ENCODE measurements at regions not wholly inside any gene's neighbourhood (a gene's known extent, or its start where the extent isn't known, plus 50 kb on each side); places are given as distances from the start of the nearest gene placed in this dataset.

DNA sequence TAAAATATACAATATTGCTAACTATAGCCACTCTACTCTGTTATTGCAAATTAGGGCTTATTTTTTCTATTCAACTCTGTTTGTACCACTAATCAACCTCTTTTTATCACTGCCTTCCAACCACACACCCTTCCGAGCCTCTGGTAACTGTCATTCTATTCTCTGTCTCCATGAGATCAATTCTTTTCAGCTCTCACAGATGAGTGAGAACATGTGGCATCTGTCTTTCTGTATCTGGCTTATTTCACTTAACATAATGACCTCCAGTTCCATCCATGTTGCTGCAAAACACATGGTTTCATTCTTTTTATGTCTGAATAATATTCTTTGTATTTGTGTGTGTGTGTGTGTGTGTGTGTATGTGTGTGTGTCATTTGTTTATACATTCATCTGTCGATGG is 350.1 kb upstream of the DACH1 start:
- no peak overlapping the region for H2AFZ ChIP-seq (ENCODE audit: low read depth, low read length, severe bottlenecking)
- H3K79me2 ChIP-seq (ENCODE audit: insufficient read depth, low read length): no peaks in the 10 kb centered on the region
- no peaks in the 10 kb centered on the region for H4K20me1 ChIP-seq (ENCODE audit: low read depth, low read length)
- H3K4me3 ChIP-seq (ENCODE audit: insufficient read depth, low read length, poor library complexity, severe bottlenecking): no peak overlapping the region
- H3K9me2 ChIP-seq (replicated peaks; ENCODE audit: insufficient read depth, low read length): no peaks in the 10 kb centered on the region
- no peak overlapping the region for H3K9ac ChIP-seq (ENCODE audit: low read length)
- no peak overlapping the region for H3K4me2 ChIP-seq (ENCODE audit: low read depth, low read length, poor library complexity, severe bottlenecking)
- no peaks in the 10 kb centered on the region for H3K9me3 ChIP-seq (ENCODE audit: insufficient read depth, low read length)
- TF ChIP-seq, protein P1, sequence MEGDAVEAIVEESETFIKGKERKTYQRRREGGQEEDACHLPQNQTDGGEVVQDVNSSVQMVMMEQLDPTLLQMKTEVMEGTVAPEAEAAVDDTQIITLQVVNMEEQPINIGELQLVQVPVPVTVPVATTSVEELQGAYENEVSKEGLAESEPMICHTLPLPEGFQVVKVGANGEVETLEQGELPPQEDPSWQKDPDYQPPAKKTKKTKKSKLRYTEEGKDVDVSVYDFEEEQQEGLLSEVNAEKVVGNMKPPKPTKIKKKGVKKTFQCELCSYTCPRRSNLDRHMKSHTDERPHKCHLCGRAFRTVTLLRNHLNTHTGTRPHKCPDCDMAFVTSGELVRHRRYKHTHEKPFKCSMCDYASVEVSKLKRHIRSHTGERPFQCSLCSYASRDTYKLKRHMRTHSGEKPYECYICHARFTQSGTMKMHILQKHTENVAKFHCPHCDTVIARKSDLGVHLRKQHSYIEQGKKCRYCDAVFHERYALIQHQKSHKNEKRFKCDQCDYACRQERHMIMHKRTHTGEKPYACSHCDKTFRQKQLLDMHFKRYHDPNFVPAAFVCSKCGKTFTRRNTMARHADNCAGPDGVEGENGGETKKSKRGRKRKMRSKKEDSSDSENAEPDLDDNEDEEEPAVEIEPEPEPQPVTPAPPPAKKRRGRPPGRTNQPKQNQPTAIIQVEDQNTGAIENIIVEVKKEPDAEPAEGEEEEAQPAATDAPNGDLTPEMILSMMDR (IDR thresholded peaks at IDR 0.05; ENCODE audit: insufficient read depth, low read length, poor library complexity, severe bottlenecking): no peak
- no peak for TF ChIP-seq EZH2phosphoT487 (conservative IDR thresholded peaks at IDR 0.05; ENCODE audit: low read length)
- no peaks in the 10 kb centered on the region for H3K27me3 ChIP-seq (ENCODE audit: low read length)
- no peaks in the 10 kb centered on the region for H3F3A ChIP-seq (ENCODE audit: insufficient read depth)
- H3K36me3 ChIP-seq (ENCODE audit: low read length): no peaks in the 10 kb centered on the region
- no peak overlapping the region for H3K27ac ChIP-seq (ENCODE audit: low read depth, low read length)

DNA sequence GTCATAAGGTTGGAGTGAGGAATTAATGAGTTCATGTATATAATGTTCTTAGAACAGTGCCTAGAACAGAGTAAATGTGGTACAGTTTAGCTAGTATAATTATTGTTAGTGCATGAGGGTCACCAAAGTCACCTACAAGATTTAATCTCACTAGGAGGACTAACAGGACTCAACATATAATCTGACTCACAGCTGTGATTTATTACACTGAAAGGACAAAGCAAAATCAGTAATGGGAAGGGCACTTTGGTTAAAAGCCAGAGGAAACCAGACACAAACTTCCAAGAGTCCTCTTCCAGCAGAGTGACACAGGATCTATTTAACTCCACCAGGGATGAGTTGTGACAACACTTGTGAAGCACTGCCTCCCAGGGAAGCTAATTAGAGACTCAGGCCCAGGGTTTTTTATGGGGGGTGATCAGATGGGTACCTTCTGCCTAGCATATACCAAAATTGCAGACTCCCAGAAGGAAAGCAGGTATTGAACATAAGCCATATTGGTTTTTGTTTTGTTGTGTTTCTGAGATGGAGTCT is 341.2 kb upstream of the DACH1 start:
- H3K4me3 ChIP-seq (ENCODE audit: insufficient read depth, low read length, poor library complexity, severe bottlenecking): no peak overlapping the region
- H3K9me2 ChIP-seq (replicated peaks; ENCODE audit: insufficient read depth, low read length): no peaks in the 10 kb centered on the region
- H3K9ac ChIP-seq (ENCODE audit: low read length): no peak overlapping the region
- no peak overlapping the region for H3K27ac ChIP-seq (ENCODE audit: low read depth, low read length)
- no peak overlapping the region for H2AFZ ChIP-seq (ENCODE audit: low read depth, low read length, severe bottlenecking)
- TF ChIP-seq, protein P1 (IDR thresholded peaks at IDR 0.05; ENCODE audit: insufficient read depth, low read length, poor library complexity, severe bottlenecking): no peak
- no peak for TF ChIP-seq EZH2phosphoT487 (conservative IDR thresholded peaks at IDR 0.05; ENCODE audit: low read length)
- no peaks in the 10 kb centered on the region for H4K20me1 ChIP-seq (ENCODE audit: low read depth, low read length)
- no peaks in the 10 kb centered on the region for H3F3A ChIP-seq (ENCODE audit: insufficient read depth)
- no peaks in the 10 kb centered on the region for H3K36me3 ChIP-seq (ENCODE audit: low read length)
- H3K9me3 ChIP-seq (ENCODE audit: insufficient read depth, low read length): no peaks in the 10 kb centered on the region
- H3K4me2 ChIP-seq (ENCODE audit: low read depth, low read length, poor library complexity, severe bottlenecking): no peak overlapping the region
- no peaks in the 10 kb centered on the region for H3K79me2 ChIP-seq (ENCODE audit: insufficient read depth, low read length)
- no peaks in the 10 kb centered on the region for H3K27me3 ChIP-seq (ENCODE audit: low read length)

DNA sequence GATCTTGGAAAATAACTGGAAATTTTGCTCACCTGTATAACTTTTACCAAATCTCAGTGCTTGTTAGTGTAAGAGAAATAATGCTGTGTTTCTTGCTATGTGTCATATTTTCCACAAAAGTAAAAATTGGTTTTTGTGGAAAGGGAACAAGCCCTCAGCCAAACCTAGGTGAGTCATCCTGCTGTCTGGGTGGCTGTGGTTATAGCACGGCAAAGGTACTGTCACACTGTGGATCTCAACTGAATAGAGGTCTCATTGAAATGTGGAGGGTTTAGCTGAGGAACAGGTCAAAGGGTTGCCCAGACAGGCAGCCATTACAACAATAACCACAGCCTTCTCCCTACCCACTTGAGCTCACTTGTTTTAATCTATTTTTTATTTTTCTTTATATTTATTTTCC is 338.8 kb upstream of the DACH1 start:
- Histone ChIP-seq H3K4me3 (ENCODE audit: insufficient read depth, low read length, poor library complexity, severe bottlenecking) (no peak overlapping the region), H3K27ac (ENCODE audit: low read depth, low read length) (no peak overlapping the region), H3K9ac (ENCODE audit: low read length) (no peak overlapping the region), H4K20me1 (ENCODE audit: low read depth, low read length) (no peaks in the 10 kb centered on the region), H3K9me2 (replicated peaks; ENCODE audit: insufficient read depth, low read length) (no peaks in the 10 kb centered on the region), H3K9me3 (ENCODE audit: insufficient read depth, low read length) (no peaks in the 10 kb centered on the region), H2AFZ (ENCODE audit: low read depth, low read length, severe bottlenecking) (no peak overlapping the region), H3K27me3 (ENCODE audit: low read length) (no peaks in the 10 kb centered on the region), H3F3A (ENCODE audit: insufficient read depth) (no peaks in the 10 kb centered on the region), H3K4me2 (ENCODE audit: low read depth, low read length, poor library complexity, severe bottlenecking) (no peak overlapping the region), H3K36me3 (ENCODE audit: low read length) (no peaks in the 10 kb centered on the region), H3K79me2 (ENCODE audit: insufficient read depth, low read length) (no peaks in the 10 kb centered on the region)
- TF ChIP-seq, protein P1 (IDR thresholded peaks at IDR 0.05; ENCODE audit: insufficient read depth, low read length, poor library complexity, severe bottlenecking): no peak
- TF ChIP-seq EZH2phosphoT487 (conservative IDR thresholded peaks at IDR 0.05; ENCODE audit: low read length): no peak

All from SU-DHL-6 (cell line).